Caco-2 (cell line): ENCODE measurements at regions not wholly inside any gene's neighbourhood (a gene's known extent, or its start where the extent isn't known, plus 50 kb on each side); places are given as distances from the start of the nearest gene placed in this dataset.
A peak's percentile ranks its signal among the peaks of the same experiment; 100 is the strongest.

ENCODE experiments used
- BruUV-seq: library from RNA; stranded (reverse); fragments of 400-500 nt; replicated peaks from 2 replicates; lab custom pipeline; 2021; lab: Mats Ljungman, UMichigan
- CTCF ChIA-PET: fragments of 300-600 bp; sonication (Branson Sonifier 250); formaldehyde crosslinking; loops from one replicate; lab custom pipeline; 2022; ENCODE audit warnings: antibody characterized with exemption; lab: Charles Lee
- POLR2A ChIA-PET: fragments of 300-600 bp; sonication (Branson Sonifier 250); formaldehyde crosslinking; loops from one replicate; lab custom pipeline; 2022; ENCODE audit warnings: antibody characterized with exemption; lab: Charles Lee
- DNase-seq, 2 experiments: peaks; one replicate each; pipeline versions ENCODE4 v3.0.0 to v3.0.0-alpha.2; 2020 to 2022
- H3K27me3 ChIP-seq: replicated peaks from 2 replicates; pipeline ENCODE4 v1.6.0; 2011; ENCODE audit warnings: low read length; ENCODE audit not compliant: control insufficient read depth, insufficient read depth
- H3K36me3 ChIP-seq: 2 replicates; pipeline ENCODE4 v1.5.1; 2011; ENCODE audit warnings: low read length; ENCODE audit not compliant: control insufficient read depth, insufficient read depth
- H3K4me1 ChIP-seq: fragments of 250-450 bp; sonication (Bioruptor Pico); 2 replicates; pipeline ENCODE4 v1.5.1; 2020; ENCODE audit warnings: mild to moderate bottlenecking
- H3K4me3 ChIP-seq: 2 replicates; pipeline ENCODE4 v1.5.1; 2011; ENCODE audit warnings: low read depth, mild to moderate bottlenecking, control low read depth, low read length
- H3K9me3 ChIP-seq: fragments of 250-450 bp; sonication (Bioruptor Pico); 2 replicates; pipeline ENCODE4 v1.5.1; 2020; ENCODE audit warnings: mild to moderate bottlenecking, moderate library complexity
- H3K27ac Mint-ChIP-seq: one replicate; pipeline ENCODE4 v1.8.0; 2022; ENCODE audit warnings: mixed read lengths; ENCODE audit not compliant: unreplicated experiment
- H3K27me3 Mint-ChIP-seq: one replicate; pipeline ENCODE4 v1.8.0; 2022; ENCODE audit warnings: mixed read lengths; ENCODE audit not compliant: insufficient read depth, unreplicated experiment
- H3K36me3 Mint-ChIP-seq: one replicate; pipeline ENCODE4 v1.8.0; 2022; ENCODE audit warnings: mild to moderate bottlenecking, mixed read lengths; ENCODE audit not compliant: insufficient read depth, unreplicated experiment
- H3K4me1 Mint-ChIP-seq: one replicate; pipeline ENCODE4 v1.8.0; 2022; ENCODE audit warnings: low read depth, mixed read lengths; ENCODE audit not compliant: unreplicated experiment
- H3K4me3 Mint-ChIP-seq: one replicate; pipeline ENCODE4 v1.8.0; 2022; ENCODE audit warnings: mild to moderate bottlenecking, moderate library complexity, mixed read lengths; ENCODE audit not compliant: unreplicated experiment
- H3K9me3 Mint-ChIP-seq: one replicate; pipeline ENCODE4 v1.8.0; 2022; ENCODE audit warnings: mixed read lengths; ENCODE audit not compliant: unreplicated experiment
- intact Hi-C: fragments of 100-400 bp; cut with micrococcal nuclease; formaldehyde crosslinking; loops from one replicate; pipeline ENCODE4 v1.10.0; 2022; ENCODE audit not compliant: unreplicated experiment
- TF ChIP-seq, protein P1 (sequence below), 2 experiments: fragments of 200-600 bp in 1 of 2; IDR thresholded peaks; 1 replicate in 1 of 2; 2 replicates in 1 of 2; pipeline versions ENCODE4 v1.5.1 to v1.8.0; 2011 to 2022; ENCODE audit warnings: antibody characterized with exemption in 1 of 2, control low read depth in 1 of 2, inconsistent platforms in 1 of 2, low read depth in 1 of 2, low read length in 1 of 2, mild to moderate bottlenecking in 1 of 2, moderate library complexity in 1 of 2; ENCODE audit not compliant: insufficient read depth in 1 of 2, severe bottlenecking in 1 of 2, unreplicated experiment in 1 of 2

- Mint-ChIP-seq H3K9me3 (peaks cover 12% of the 10 kb centered on the region), H3K36me3 (peaks cover 15% of the 10 kb centered on the region), H3K4me3 (no peak overlapping the region), H3K27me3 (no peaks in the 10 kb centered on the region), H3K4me1 (peaks cover 6% of the 10 kb centered on the region), H3K27ac (no peak overlapping the region)
- ChIA-PET CTCF (no interaction called here), POLR2A (no interaction called here)
- TF ChIP-seq, protein P1, sequence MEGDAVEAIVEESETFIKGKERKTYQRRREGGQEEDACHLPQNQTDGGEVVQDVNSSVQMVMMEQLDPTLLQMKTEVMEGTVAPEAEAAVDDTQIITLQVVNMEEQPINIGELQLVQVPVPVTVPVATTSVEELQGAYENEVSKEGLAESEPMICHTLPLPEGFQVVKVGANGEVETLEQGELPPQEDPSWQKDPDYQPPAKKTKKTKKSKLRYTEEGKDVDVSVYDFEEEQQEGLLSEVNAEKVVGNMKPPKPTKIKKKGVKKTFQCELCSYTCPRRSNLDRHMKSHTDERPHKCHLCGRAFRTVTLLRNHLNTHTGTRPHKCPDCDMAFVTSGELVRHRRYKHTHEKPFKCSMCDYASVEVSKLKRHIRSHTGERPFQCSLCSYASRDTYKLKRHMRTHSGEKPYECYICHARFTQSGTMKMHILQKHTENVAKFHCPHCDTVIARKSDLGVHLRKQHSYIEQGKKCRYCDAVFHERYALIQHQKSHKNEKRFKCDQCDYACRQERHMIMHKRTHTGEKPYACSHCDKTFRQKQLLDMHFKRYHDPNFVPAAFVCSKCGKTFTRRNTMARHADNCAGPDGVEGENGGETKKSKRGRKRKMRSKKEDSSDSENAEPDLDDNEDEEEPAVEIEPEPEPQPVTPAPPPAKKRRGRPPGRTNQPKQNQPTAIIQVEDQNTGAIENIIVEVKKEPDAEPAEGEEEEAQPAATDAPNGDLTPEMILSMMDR (IDR thresholded peaks at IDR 0.05; ENCODE audit: insufficient read depth in 1 of 2, low read depth in 1 of 2, low read length in 1 of 2, severe bottlenecking in 1 of 2, unreplicated experiment in 1 of 2), result no peak
- H3K36me3 ChIP-seq, result no peaks in the 10 kb centered on the region
- DNase-seq, result no peak
- no peaks in the 10 kb centered on the region for H3K27me3 ChIP-seq
- H3K9me3 ChIP-seq, result no peaks in the 10 kb centered on the region
- BruUV-seq, result no TSS peak
- intact Hi-C loops, result no loop called here
- peaks cover 13% of the 10 kb centered on the region for H3K4me1 ChIP-seq
- no peak overlapping the region for H3K4me3 ChIP-seq
Observed at GRCh38 chr6:27183060-27183832, 64.3 kb upstream of the PRSS16 start.

- H3K4me1 ChIP-seq, result peaks cover 16% of the 10 kb centered on the region
- intact Hi-C loops, result loop anchor here (1.0 to 5.0 kb wide), 10 partner anchors 10 to 565 kb away; partner anchors contain the start of genes ZNF184 and ZNF391
- H3K36me3 ChIP-seq, result no peaks in the 10 kb centered on the region
- H3K9me3 Mint-ChIP-seq, result no peaks in the 10 kb centered on the region
- peak overlapping the region; percentile 98 for H3K4me3 Mint-ChIP-seq
- H3K27me3 ChIP-seq, result no peaks in the 10 kb centered on the region
- H3K4me3 ChIP-seq, result peak overlapping the region; percentile 74
- no peaks in the 10 kb centered on the region for H3K9me3 ChIP-seq
- CTCF ChIA-PET, result interaction anchor here (0.7 to 1.0 kb wide), 4 partner anchors 10 to 565 kb away, joined by 3 to 5 read pairs (median 5); partner anchors contain the start of gene ZNF391
- POLR2A ChIA-PET, result interaction anchor here (0.6 to 2.2 kb wide), 11 partner anchors 10 to 620 kb away, joined by 3 to 19 read pairs (median 5); partner anchors contain the start of gene ZNF184
- BruUV-seq, result no TSS peak
- H3K4me1 Mint-ChIP-seq, result no peaks in the 10 kb centered on the region
- peak overlapping the region; percentile 98 for H3K27ac Mint-ChIP-seq
- DNase-seq, result peak; percentile 37 to 46
- H3K36me3 Mint-ChIP-seq, result peaks cover 19% of the 10 kb centered on the region
- H3K27me3 Mint-ChIP-seq, result no peaks in the 10 kb centered on the region
- TF ChIP-seq, protein P1 (IDR thresholded peaks at IDR 0.05; ENCODE audit: insufficient read depth in 1 of 2, low read depth in 1 of 2, low read length in 1 of 2, severe bottlenecking in 1 of 2, unreplicated experiment in 1 of 2), result no peak
Observed at GRCh38 chr6:27187231-27188060, 60.1 kb upstream of the PRSS16 start.
